ENCODE measurements at regions not wholly inside any gene's neighbourhood (a gene's known extent, or its start where the extent isn't known, plus 50 kb on each side); places are given as distances from the start of the nearest gene placed in this dataset.
"Not testable (repeated sequence)": the region's sequence is repeated elsewhere in the genome, so short reads cannot be mapped to it uniquely, and the experiment has no call there.

GRCh38 chrX:87110142-87110541 is 407.5 kb upstream of the KLHL4 start:
- no peak for DNase-seq

- DNase-seq = no peak
These were observed 376.7 kb upstream of the KLHL4 start for GRCh38 chrX:87140800-87141483.

GRCh38 chrX:87160435-87161010 is 357.1 kb upstream of the KLHL4 start:
- no peak for DNase-seq

- no peak for DNase-seq
These were observed 349.8 kb upstream of the KLHL4 start for GRCh38 chrX:87167841-87168240.

GRCh38 chrX:87178009-87178408 is 339.6 kb upstream of the KLHL4 start:
- DNase-seq = not testable (repeated sequence)
